CD14-positive monocyte (primary cell): ENCODE measurements at regions not wholly inside any gene's neighbourhood (a gene's known extent, or its start where the extent isn't known, plus 50 kb on each side); places are given as distances from the start of the nearest gene placed in this dataset.

Source experiments
- DNase-seq, 3 donors: peaks; one replicate each; pipeline ENCODE4 v3.0.0-alpha.2; 2011 to 2022
- H2AFZ ChIP-seq: 2 replicates; pipeline ENCODE4 v1.6.0; 2012; ENCODE audit warnings: mild to moderate bottlenecking, low read depth, low read length, inconsistent platforms; ENCODE audit not compliant: insufficient read depth, poor library complexity, severe bottlenecking
- H3K27ac ChIP-seq, 2 donors: 1 replicate in 1 of 2; 2 replicates in 1 of 2; pipeline ENCODE4 v1.5.1; 2012 to 2013; ENCODE audit warnings: low read length in 2 of 2, control low read depth in 1 of 2, inconsistent platforms in 1 of 2, low read depth in 1 of 2, mild to moderate bottlenecking in 1 of 2
- H3K27me3 ChIP-seq, 2 donors: one replicate each; pipeline versions ENCODE4 v1.6.0 to v1.6.1; 2011 to 2013; ENCODE audit warnings: low read length in 2 of 2; ENCODE audit not compliant: control insufficient read depth in 2 of 2, insufficient read depth in 2 of 2
- H3K36me3 ChIP-seq, 2 donors: replicated peaks in 1 of 2; 1 replicate in 1 of 2; 2 replicates in 1 of 2; pipeline versions ENCODE4 v1.5.1 to v1.6.1; 2012 to 2013; ENCODE audit warnings: low read length in 2 of 2, control low read depth in 1 of 2, inconsistent platforms in 1 of 2, mild to moderate bottlenecking in 1 of 2; ENCODE audit not compliant: insufficient read depth in 2 of 2, control insufficient read depth in 1 of 2
- H3K4me1 ChIP-seq, 2 donors: 1 replicate in 1 of 2; 2 replicates in 1 of 2; pipeline versions ENCODE4 v1.5.1 to v1.6.1; 2012 to 2013; ENCODE audit warnings: low read length in 2 of 2, control low read depth in 1 of 2, inconsistent platforms in 1 of 2, mild to moderate bottlenecking in 1 of 2, moderate library complexity in 1 of 2; ENCODE audit not compliant: insufficient read depth in 2 of 2, control insufficient read depth in 1 of 2
- H3K4me2 ChIP-seq: replicated peaks from 2 replicates; pipeline ENCODE3; 2012; ENCODE audit warnings: low read length, moderate library complexity, mild to moderate bottlenecking; ENCODE audit not compliant: poor library complexity, severe bottlenecking; ENCODE audit errors: extremely low read depth
- H3K4me3 ChIP-seq, 3 experiments: fragments of 200-600 bp in 1 of 3; sonication (generic) in 1 of 3; replicated peaks in 1 of 3; 1 replicate in 2 of 3; 2 replicates in 1 of 3; pipeline ENCODE4 v1.5.1; 2011 to 2013; ENCODE audit warnings: low read length in 3 of 3, mild to moderate bottlenecking in 3 of 3, control low read depth in 2 of 3, low read depth in 2 of 3, inconsistent platforms in 1 of 3, moderate library complexity in 1 of 3
- H3K79me2 ChIP-seq: 2 replicates; pipeline ENCODE4 v1.6.0; 2012; ENCODE audit warnings: mild to moderate bottlenecking, control low read depth, inconsistent platforms, low read length, moderate library complexity; ENCODE audit not compliant: insufficient read depth
- H3K9ac ChIP-seq: 2 replicates; pipeline ENCODE4 v1.6.0; 2017; ENCODE audit warnings: low read length, mild to moderate bottlenecking; ENCODE audit not compliant: insufficient read depth, poor library complexity, severe bottlenecking
- H3K9me3 ChIP-seq, 2 donors: replicated peaks in 1 of 2; 1 replicate in 1 of 2; 2 replicates in 1 of 2; pipeline versions ENCODE4 v1.5.1 to v1.6.1; 2012 to 2013; ENCODE audit warnings: low read length in 2 of 2, control low read depth in 1 of 2; ENCODE audit not compliant: control insufficient read depth in 1 of 2, insufficient read depth in 1 of 2
- H4K20me1 ChIP-seq: 2 replicates; pipeline ENCODE4 v1.6.0; 2012; ENCODE audit warnings: mild to moderate bottlenecking, low read length, control low read depth, moderate library complexity; ENCODE audit not compliant: insufficient read depth
- H3K27ac Mint-ChIP-seq, 7 donors: one replicate each; pipeline ENCODE4 v1.8.0; 2020; ENCODE audit warnings: mild to moderate bottlenecking in 7 of 7, mixed read lengths in 7 of 7, moderate library complexity in 6 of 7, inconsistent platforms in 2 of 7
- H3K27me3 Mint-ChIP-seq, 3 donors: one replicate each; pipeline ENCODE4 v1.8.0; 2021 to 2022; ENCODE audit warnings: low read depth in 3 of 3, mild to moderate bottlenecking in 3 of 3, mixed read lengths in 3 of 3, moderate library complexity in 3 of 3, inconsistent platforms in 1 of 3
- H3K36me3 Mint-ChIP-seq, 2 donors: one replicate each; pipeline ENCODE4 v1.8.0; 2020; ENCODE audit warnings: mixed read lengths in 2 of 2, inconsistent platforms in 1 of 2, mild to moderate bottlenecking in 1 of 2
- H3K4me1 Mint-ChIP-seq: one replicate; pipeline ENCODE4 v1.8.0; 2020; ENCODE audit warnings: mild to moderate bottlenecking, mixed read lengths
- H3K4me3 Mint-ChIP-seq, 2 donors: one replicate each; pipeline ENCODE4 v1.8.0; 2020; ENCODE audit warnings: mild to moderate bottlenecking in 2 of 2, mixed read lengths in 2 of 2, moderate library complexity in 1 of 2
- H3K9me3 Mint-ChIP-seq, 7 donors: one replicate each; pipeline ENCODE4 v1.8.0; 2020 to 2022; ENCODE audit warnings: mixed read lengths in 7 of 7, mild to moderate bottlenecking in 6 of 7, moderate library complexity in 6 of 7, inconsistent platforms in 2 of 7
- WGBS: methylation state at CpG from one replicate; pipeline ENCODE4 v1.1.5; 2013; ENCODE audit warnings: missing lambda C conversion rate; ENCODE audit not compliant: insufficient coverage; 5-methylcytosine and 5-hydroxymethylcytosine counted together
- intact Hi-C, 2 donors: fragments of 100-400 bp; cut with micrococcal nuclease; formaldehyde crosslinking; loops; one replicate each; pipeline versions ENCODE4 v1.15.0 to v1.15.1; 2023
- TF ChIP-seq, protein P1 (sequence below): fragments of 200-600 bp; IDR thresholded peaks from one replicate; pipeline ENCODE4 v1.8.0; 2022; ENCODE audit warnings: antibody characterized with exemption, mild to moderate bottlenecking

DNA sequence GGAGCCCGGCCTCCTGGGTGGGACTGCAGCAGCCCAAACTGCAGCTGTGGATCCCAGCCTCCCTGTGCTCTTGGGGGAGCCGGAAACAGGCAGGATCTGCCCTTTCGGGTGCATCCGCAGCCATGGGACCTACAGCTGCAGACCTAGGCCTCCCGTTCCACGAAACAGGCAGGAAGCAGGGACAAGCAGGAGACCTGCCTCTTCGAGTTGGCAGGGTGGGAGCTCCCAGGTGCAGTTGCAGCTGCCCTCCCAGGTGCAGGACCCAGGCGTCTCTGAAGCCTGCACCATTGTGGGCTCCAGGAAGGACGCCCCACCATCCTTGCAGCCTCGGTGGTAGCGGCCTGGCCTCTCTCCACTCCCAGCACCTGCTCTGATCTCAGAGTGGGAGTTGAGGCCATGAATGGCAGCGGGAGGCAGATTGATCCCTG, 189.0 kb upstream of the KLHL1 start:
- Histone ChIP-seq H3K4me3 (no peak overlapping the region), H3K4me2 (no peak overlapping the region), H3K4me1 (no peaks in the 10 kb centered on the region), H3K79me2 (no peaks in the 10 kb centered on the region), H3K9ac (no peak overlapping the region), H3K9me3 (peaks cover 18 to 31% of the 10 kb centered on the region in 2 donors), H3K36me3 (no peaks in the 10 kb centered on the region), H3K27ac (no peak overlapping the region), H3K27me3 (no peaks in the 10 kb centered on the region), H2AFZ (no peak overlapping the region), H4K20me1 (no peaks in the 10 kb centered on the region)
- Mint-ChIP-seq H3K4me1 (no peaks in the 10 kb centered on the region), H3K4me3 (no peak overlapping the region), H3K27ac (no peak overlapping the region), H3K36me3 (no peaks in the 10 kb centered on the region), H3K27me3 (no peaks in the 10 kb centered on the region), H3K9me3 (peaks cover 0 to 26% (median 12%) of the 10 kb centered on the region in 7 donors)
- 91% methylated on average over 9 of the region's 12 CpGs for WGBS
- intact Hi-C loops: no loop called here
- DNase-seq: no peak
- TF ChIP-seq, protein P1, sequence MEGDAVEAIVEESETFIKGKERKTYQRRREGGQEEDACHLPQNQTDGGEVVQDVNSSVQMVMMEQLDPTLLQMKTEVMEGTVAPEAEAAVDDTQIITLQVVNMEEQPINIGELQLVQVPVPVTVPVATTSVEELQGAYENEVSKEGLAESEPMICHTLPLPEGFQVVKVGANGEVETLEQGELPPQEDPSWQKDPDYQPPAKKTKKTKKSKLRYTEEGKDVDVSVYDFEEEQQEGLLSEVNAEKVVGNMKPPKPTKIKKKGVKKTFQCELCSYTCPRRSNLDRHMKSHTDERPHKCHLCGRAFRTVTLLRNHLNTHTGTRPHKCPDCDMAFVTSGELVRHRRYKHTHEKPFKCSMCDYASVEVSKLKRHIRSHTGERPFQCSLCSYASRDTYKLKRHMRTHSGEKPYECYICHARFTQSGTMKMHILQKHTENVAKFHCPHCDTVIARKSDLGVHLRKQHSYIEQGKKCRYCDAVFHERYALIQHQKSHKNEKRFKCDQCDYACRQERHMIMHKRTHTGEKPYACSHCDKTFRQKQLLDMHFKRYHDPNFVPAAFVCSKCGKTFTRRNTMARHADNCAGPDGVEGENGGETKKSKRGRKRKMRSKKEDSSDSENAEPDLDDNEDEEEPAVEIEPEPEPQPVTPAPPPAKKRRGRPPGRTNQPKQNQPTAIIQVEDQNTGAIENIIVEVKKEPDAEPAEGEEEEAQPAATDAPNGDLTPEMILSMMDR: no peak

DNA sequence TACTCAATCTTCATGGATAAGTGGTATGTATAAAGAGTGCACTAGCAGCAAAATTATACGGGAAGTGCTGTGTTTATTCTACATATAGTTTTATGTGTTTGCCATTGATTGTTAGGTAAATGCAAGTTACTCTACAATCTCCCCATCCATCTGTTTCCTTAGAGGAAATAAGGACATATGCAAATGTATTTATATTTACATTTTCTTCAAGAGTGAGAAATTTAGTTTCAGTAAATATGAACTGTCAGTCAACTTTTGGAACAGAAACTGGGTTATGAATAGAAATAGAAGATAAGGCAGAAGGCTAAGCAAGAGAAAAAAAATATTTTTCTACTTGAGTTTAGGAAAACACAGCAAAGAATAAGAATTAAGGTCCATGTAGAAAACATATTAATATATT, 176.1 kb upstream of the KLHL1 start:
- Histone ChIP-seq H4K20me1 (no peaks in the 10 kb centered on the region), H3K4me1 (no peaks in the 10 kb centered on the region), H3K9me3 (no peaks in the 10 kb centered on the region), H3K4me2 (no peak overlapping the region), H3K27me3 (no peaks in the 10 kb centered on the region), H3K9ac (no peak overlapping the region), H3K27ac (no peak overlapping the region), H2AFZ (no peak overlapping the region), H3K79me2 (no peaks in the 10 kb centered on the region), H3K36me3 (no peaks in the 10 kb centered on the region), H3K4me3 (no peak overlapping the region)
- intact Hi-C loops: no loop called here
- Mint-ChIP-seq H3K9me3 (peaks cover 1 to 6% (median 2%) of the 10 kb centered on the region in 7 donors), H3K36me3 (no peaks in the 10 kb centered on the region), H3K4me1 (no peaks in the 10 kb centered on the region), H3K27ac (no peak overlapping the region), H3K4me3 (no peak overlapping the region), H3K27me3 (no peaks in the 10 kb centered on the region)
- no peak for DNase-seq
- TF ChIP-seq, protein P1: no peak
- no CpG with 5 or more reads among the region's 1 CpG for WGBS
